NCI-H524 treated with DMSO at 0.1 percent for 48 hours (cell line): ENCODE measurements at regions not wholly inside any gene's neighbourhood (a gene's known extent, or its start where the extent isn't known, plus 50 kb on each side); places are given as distances from the start of the nearest gene placed in this dataset.
"Not testable (repeated sequence)": the region's sequence is repeated elsewhere in the genome, so short reads cannot be mapped to it uniquely, and the experiment has no call there.

Source experiments
- DNase-seq: peaks from one replicate; lab custom pipeline; 2025; lab: John Stamatoyannopoulos, UW

DNA sequence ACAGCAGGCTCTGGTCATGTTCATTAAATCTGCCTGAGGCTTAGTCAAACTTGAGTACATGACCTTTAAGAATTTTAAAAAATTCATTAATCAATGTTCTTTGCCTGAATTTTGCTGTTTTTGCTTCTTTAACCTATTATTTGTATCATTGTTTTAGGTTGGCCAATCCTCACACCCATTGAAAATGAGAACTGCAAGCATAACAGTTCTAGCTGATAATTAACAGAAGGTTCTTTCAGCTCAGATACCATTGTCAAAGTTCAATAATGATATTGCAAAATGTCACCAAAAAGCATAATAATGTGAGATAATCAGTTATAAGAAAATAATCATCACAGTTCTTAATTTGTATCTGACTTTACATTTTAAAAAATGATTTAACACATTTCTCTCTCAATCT is 583.1 kb downstream of the TFAP2A start:
- no peak for DNase-seq

DNA sequence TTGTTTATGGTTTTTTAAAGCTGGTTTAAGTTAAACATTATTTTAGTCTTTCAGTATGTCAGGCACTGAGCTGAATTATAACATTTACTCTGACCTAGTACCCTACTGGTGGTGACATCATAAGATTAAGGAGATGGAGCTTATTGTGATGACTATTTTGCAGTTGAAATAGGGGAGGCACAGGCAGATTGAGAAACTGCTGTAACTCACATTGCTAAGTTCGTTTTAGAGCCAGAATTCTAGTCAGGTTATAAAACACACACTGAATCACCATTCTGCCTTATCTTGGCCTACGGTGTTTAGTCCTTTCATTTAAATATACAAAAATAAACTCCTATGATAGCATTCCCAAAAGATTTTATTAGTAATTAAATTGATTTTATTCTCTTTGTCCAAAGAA is 584.1 kb downstream of the TFAP2A start:
- no peak for DNase-seq

DNA sequence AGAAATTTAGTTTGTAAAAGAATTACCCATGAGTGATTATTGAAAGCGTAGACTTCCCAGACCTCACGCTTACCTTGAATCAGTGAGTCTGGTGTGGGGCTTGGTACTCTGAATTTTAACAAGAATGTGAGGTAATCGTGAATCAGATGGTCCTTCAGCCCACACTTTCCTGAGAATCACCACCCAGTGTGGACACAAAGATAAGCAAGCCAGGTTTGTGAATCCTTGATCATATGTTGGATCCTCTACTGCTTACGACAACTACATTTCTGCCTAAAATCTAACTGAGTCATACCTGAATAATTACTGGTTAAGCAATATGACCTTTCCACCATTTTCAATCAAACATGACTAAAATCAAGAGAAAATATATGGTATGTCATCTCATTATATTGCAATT is 589.3 kb downstream of the TFAP2A start:
- DNase-seq: no peak

DNA sequence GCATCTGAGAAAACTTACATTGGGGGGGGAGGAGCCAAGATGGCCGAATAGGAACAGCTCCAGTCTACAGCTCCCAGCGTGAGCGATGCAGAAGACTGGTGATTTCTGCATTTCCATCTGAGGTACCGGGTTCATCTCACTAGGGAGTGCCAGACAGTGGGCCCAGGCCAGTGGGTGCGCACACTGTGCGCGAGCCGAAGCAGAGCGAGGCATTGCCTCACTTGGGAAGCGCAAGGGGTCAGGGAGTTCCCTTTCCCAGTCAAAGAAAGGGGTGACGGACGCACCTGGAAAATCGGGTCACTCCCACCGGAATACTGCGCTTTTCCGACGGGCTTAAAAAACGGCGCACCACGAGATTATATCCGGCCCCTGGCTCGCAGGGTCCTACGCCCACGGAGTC is 604.1 kb downstream of the TFAP2A start:
- DNase-seq: not testable (repeated sequence)

DNA sequence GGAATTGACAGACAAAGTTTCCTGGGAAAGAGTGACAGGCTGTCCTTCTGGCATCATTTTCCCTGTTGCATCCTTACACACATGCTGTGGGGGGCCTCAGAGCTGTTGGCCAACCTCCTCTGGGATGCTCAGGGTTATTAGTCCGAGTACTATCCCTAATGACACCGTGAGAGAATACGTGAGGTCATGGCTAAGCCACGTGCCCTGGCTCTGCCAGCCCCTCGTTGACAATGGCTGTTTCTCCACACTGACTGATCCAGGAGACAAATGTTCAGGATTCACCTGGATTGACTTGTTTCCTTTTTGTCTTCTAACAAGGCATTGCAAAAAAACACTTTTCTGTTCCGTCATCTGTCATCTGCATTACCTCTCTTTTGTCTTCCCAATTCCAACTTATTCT is 604.6 kb downstream of the TFAP2A start:
- DNase-seq: no peak

DNA sequence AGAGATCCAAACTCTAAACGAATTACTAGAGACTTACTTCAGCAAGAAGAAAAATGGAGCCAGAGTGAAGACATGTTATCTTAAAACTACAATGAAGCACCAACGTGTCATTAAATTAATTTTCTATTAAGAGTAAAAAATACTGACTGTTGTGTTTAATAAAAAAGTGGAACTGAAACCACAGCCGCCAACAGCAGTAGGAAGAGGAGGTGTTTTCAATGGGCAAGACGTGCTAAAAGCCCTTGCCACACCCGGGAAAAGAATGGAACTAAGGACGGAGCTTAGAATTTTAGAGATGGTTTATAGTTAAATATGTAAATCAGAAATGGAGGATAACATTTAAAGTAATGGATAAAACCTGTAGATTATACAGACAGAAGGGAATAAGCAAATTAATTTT is 608.7 kb downstream of the TFAP2A start:
- DNase-seq: no peak

DNA sequence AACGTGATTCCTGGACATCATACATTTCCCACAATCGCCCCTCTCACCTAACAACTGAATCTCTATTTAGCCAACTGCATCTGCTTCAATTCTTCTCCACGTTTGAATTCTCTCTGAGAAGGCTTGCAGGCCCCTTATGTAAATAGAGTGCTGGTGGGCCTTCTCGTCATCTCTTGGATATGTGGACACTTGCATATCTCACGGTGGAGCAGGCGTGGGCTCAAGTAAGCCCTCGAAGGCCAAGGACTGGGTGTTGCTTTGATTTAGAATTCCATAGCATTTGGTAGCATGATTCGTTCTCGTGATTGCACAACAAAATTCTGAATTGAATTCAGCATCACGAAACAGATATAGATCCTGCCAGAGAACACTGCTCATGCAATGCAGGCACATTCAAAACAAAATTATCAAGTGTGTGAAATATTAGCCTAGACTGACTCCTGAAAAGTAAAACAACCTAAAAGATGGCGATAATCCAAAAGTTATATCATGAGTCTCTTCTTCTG is 613.6 kb downstream of the TFAP2A start:
- no peak for DNase-seq

DNA sequence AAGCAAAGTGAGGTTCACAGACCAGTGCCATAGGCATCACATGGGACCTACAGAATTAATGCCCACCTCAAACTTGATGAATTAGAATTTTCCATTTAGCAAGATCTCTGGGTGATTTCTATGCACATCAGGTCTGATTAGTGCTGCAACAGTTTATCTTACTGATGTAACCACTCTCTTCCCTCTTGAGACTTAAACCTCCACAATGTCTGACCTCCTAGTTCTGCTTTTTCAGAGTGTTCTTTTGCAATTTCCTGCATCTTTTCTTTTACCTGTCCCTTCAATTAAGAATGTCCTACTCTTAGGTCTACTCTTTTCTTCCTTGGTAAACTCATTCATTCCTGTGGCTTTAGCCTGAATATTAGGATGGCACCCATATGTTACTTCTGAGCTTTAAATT is 615.3 kb downstream of the TFAP2A start:
- DNase-seq: no peak

DNA sequence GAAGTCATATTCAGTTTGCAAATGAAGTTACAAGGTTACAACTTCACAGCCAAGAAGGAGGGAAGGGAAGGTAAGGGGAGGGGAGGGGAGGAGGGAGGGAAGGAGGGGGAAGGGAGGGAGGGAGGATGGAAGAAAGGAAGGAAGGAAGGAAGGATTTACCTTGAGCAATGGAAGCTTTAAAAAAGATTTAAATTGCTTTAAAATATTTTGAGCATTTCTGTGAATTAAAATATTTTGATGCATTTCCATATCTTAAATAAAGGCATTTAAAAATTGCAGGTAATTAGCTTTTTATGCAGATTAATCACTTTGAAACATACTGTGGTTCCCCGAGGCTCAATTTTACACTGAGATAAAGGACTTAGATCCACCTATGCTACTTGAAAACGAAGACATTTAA is 618.0 kb downstream of the TFAP2A start:
- no peak for DNase-seq

DNA sequence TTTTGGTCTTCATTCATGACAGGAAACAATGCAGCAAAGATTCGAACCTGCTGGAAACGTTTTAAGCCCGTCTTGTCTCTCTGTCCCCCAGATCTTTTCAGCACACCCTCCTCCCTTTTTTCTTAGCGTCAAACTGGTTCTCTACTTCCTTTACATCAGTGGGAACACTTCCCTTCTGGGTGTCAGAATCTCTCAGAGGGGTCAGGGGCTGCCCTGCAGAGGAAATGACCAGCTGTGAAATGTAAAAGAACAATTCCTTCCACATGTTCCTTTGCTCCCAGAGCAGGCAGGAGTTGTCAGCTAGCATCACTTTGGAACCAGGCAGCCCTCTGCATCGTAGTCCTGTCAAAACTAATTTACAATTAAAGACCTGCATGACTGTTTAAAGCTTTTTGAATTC is 619.0 kb downstream of the TFAP2A start:
- DNase-seq: no peak

DNA sequence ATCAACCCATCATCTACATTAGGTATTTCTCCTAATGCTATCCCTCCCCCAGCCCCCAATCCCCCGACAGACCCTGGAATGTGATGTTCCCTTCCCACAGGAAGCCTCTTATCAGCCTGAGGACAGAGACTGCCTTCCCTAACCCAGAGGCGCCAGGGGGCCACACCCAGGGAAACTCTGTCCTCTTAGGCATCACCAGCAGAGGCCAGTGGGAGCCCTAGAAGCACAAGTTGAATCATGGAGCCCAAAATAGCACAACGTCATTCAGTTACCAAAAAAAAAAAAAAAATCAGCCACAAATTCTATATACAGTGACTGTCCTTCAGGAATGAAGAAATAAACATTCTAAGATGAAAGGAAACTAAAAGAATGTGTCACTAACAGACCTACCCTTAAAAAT is 625.7 kb downstream of the TFAP2A start:
- no peak for DNase-seq

DNA sequence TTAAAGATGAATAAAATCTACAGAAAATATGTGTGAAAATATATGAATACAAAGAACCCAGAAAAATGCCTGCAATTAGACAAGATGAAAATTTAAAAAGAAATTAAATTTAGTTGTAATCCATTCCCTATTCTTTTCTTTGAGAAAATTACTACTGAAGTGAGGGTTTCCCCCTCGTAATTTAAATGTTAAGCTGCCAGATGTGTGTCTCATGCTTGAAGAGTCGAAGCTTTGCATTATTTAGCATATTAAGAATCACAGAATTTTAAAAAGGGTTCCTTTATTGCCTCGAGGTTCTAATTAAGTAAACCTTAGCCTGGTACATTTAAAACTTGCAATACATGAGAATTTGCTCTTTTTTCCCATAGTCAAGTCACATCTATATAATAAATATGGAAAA is 630.1 kb downstream of the TFAP2A start:
- no peak for DNase-seq

DNA sequence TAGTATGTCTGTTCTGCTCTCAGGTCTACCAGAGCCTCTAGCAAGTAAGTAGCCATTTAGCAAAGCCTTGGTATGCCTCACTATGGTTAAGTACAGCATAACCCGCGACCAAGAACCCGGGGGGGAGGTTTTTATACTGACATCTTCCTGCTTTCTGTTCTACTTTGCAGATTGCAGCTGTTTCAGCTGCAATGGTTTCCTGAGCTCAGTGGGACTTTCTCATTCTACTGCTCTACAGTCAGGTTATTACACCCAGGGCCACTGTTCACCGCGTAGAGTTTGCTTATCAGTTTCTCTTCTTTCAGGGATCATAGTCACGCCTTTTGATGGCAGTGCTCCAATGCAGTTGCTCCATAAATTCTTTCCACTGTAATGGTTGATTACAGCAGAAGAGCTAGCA is 631.3 kb downstream of the TFAP2A start:
- no peak for DNase-seq

DNA sequence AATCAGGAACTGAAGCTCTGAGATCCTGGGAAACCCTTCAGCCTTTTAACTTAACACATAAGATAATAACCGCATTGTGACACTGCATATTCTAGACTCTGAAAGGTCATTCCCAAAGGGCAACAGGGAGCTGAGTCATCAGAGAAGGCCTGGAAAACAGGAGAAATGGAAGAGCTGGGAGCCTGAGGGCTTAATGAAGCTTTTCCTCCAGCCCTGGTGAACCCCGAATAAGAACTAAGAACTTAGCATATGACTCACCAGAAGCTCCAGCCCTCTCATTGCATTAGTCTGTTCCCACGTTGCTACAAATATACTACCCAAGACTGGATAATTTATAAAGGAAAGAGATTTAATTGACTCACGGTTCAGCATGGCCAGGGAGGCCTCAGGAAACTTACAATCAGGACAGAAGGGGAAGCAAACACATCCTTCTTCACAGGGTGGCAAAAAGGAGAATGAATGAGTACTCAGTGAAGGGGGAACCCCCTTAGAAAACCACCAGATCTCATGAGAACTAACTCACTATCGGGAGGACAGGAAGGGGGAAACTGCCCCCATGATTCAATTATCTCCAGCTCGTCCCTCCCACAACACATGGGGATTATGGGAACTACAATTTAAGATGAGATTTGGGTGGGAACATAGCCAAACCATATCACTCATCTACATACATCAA is 648.5 kb downstream of the TFAP2A start:
- DNase-seq: no peak

DNA sequence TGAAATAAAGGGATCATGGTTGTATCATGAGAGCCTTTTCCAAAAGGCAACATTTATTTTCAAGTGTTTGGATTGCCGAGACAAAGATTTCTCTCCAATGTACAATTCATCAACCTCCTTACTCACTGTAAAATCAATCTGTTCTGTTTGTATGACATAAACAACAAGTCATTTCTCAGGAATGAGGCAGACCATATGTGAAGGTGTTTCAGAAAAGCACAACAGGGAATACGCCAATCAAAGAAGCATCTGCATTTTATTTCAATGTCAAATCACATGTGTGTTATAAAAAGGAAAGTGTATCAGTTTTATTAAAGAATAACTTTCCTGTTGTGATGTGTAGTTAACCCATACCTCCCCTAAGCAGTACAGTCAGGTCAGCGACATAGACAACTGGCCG is 653.7 kb downstream of the TFAP2A start:
- no peak for DNase-seq

DNA sequence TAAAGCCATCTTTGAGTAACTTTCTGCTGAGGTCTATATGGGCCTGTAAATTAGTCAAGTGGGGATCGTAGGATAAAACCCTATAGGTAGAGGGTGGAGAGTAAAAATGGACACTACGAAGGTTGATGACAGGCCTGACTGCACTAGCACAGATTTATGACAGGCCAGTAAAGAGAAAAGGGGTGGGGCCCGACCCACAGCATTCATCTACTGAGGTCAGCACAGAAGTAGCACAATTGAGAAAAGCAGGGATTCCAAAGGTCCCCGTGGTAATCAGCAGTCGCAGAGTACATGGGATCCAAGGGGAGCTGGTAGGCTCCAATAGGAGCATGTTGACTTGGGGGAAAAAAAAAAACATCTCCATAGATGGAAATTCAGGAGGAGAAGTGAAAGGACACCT is 660.4 kb downstream of the TFAP2A start:
- no peak for DNase-seq

DNA sequence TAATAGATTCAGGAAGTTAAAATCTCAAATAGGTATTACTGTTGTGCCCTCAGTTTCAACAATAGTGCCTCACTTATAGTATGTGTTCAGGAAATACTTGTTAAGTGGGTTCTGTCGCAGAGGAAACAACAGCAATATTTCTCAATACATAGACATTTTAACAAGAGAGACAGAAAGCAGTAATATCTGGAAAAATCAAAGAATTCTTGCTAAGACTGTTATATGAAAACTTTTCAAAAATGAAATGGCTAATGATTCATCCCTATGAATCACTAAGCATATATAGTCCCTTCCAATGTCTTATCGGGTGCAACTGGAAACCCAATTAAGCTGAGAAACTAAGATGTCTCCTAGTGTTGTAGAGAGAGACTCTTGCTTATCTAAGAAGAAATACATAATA is 668.9 kb downstream of the TFAP2A start:
- no peak for DNase-seq

DNA sequence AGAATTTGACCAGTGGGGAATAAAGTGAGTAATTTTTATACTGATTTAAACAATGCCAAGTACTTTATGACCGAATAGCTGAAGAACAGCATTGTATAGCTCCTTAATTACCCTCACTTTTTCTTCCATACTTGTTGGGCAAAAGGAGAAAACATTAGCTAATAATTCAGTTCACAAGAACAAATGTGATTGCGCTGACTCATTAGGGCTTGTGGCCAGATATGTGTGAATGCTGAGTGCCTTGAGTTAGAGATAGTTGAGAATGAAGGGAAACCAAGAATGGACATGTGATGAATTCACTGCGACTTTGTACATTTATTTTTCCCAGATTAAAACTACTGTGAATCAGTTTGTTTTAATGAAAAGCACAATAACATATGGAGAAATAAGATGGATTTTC is 669.4 kb downstream of the TFAP2A start:
- no peak for DNase-seq

DNA sequence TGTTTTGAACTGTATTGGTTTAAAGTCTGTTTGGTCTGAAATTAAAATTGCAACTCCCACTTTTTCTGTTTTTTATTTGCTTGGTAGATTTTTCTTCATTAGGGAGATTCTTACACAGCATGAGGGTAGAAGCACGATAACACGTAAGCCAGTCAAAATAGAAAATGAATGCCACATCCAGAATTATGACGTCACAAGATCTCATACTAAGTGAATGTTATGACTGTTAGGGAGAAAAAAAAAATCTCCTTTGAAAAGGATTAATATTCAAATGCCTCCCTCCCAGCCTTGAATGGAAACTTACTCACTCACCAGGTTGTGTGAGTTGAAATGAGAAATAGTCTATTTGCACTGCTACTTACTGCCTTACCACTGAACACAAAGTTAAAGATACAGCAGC is 670.8 kb downstream of the TFAP2A start:
- no peak for DNase-seq

DNA sequence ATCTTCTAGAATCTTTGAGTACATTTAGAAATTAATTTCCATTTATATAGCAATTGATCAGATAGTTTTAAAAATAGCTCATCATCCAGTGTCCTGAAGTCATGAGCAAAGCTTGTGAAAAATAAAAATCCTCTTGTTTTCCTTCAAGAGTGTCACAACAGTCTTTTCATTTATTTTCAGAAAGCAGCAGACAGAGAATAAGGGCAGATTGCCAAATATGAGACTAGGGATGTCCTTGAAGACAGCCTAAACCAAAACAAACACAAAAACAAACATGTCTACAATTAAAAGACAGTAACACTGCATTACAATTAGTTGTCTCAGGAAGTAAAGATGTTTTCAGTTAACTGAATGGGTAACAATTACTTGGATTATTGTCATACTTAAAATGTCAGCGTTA is 682.8 kb downstream of the TFAP2A start:
- DNase-seq: no peak

DNA sequence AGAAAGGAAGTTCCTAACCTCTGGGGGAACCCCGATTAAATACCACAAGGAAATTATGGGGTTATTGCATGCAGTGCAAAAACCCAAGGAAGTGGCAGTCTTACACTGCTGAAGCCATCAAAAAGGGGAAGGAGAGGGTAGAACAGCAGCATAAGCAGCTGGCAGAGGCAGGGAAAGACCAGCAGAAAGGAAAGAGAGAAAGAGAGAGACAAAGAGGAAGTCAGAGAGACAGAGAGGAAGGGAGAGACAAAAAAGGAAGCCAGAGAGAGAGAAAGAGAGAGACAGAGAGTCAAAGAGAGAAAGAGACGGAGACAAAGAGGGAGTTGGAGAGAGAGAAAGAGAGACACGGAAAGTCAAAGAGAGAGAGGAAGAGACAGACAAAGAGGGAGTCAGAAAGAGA is 689.1 kb downstream of the TFAP2A start:
- DNase-seq: not testable (repeated sequence)

DNA sequence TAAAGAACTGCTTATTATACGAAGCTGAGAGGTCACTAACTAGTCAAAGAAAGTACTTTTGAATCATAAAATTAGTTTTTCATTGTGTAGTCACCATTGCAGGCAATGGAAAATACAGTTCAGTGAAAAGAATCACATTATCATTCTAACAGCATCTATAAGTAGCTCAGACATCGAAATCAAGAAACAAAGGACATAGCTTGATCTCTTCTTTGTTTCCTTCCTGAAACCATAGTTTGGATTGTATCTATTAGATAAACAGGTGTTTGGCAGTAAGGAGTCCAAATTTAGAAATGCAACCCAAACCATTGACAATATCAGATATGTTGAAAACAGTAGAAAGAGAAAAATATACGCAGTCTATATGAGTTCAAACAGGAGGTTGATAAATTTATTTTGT is 697.3 kb downstream of the TFAP2A start:
- no peak for DNase-seq

DNA sequence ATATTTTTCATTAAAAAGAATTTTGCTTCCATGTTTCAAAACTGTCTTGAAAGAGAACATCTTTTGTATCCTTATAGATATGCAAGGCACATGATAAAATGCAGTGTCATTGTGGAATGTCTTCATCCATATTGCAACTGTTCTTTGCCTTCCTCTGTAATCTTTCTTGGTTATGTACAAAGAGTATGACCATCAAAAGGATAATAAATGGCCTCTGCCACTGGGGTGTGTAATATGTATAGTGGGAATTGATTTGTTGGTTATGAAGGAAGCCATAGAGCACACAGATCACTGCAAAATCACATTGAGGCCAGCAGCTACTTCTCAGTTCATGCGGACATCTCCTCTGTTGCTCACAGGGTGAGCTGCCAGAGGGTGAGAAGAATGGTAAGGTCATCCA is 703.5 kb downstream of the TFAP2A start:
- no peak for DNase-seq

DNA sequence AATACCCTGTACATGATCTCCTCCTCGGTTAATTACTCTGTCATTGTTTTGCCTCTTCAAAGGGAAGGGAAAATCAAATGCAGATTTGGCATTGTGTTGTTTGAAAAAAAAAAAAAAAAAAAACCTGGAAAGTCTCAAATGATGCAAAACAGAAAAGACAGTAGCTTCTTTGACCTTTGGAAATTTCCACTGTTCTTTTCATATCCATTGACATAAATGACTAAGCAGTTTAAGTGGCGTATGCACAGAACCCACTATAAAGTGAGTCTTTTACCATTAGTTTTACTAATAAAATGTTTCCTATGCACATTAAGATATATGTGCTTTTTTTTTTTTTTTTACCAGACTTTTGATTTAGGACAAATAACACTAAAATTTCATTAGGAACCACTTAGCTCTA is 704.3 kb downstream of the TFAP2A start:
- DNase-seq: no peak

DNA sequence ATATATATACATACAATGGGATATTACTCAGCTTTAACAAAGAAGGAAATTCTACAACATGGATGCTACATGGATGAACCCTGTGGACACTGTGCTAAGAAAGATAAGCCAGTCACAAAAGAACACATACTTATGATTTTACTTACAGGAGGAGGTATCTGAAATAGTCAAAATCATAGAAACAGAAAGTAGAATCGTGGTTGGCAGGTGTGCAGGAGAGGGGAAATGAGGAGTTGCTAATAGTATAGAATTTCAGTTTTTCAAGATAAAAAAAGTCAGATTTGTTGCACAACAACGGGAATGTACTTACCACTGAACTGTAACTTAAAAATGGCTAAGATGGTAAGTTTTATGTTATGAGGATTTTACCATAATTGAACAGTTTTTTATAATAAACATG is 706.3 kb downstream of the TFAP2A start:
- no peak for DNase-seq
